HepG2 (cell line): ENCODE measurements at regions not wholly inside any gene's neighbourhood (a gene's known extent, or its start where the extent isn't known, plus 50 kb on each side); places are given as distances from the start of the nearest gene placed in this dataset.

Experiments used
- ATAC-seq: fragments of 200-7000 bp; cut with Tn5 transposase; 3 replicates; pipeline ENCODE4 v1.9.1; 2020; ENCODE audit warnings: mild to moderate bottlenecking, moderate library complexity
- BruUV-seq: library from RNA; stranded (reverse); fragments of 400-500 nt; replicated peaks from 2 replicates; lab custom pipeline; 2021; lab: Mats Ljungman, UMichigan
- CTCF ChIA-PET: fragments of 300-600 bp; formaldehyde crosslinking; extraction: SDS; loops from one replicate; lab custom pipeline; 2021; ENCODE audit warnings: low total read pairs, inconsistent platforms, low intra/inter-chr PET ratio; lab: Yijun Ruan, JAX
- POLR2A ChIA-PET: fragments of 350-600 bp; sonication (Branson Sonifier 250); formaldehyde crosslinking; loops from one replicate; lab custom pipeline; 2020; ENCODE audit warnings: antibody characterized with exemption, inconsistent platforms; lab: Yijun Ruan, JAX
- DNase-seq: peaks from one replicate; pipeline ENCODE4 v3.0.0-alpha.2; 2015; ENCODE audit warnings: low spot score
- FAIRE-seq: peaks from 3 replicates; lab custom pipeline; 2011; peaks lifted over from hg19 to GRCh38; lab: Jason Lieb, UNC
- H2AFZ ChIP-seq: one replicate; pipeline ENCODE4 v1.6.1; 2011; ENCODE audit warnings: low read length, inconsistent platforms
- H3K27ac ChIP-seq: fragments of 300-600 bp; 3 replicates; pipeline ENCODE4 v1.8.0; 2011; ENCODE audit warnings: mixed run types, mild to moderate bottlenecking, mixed read lengths, low read length, inconsistent platforms; ENCODE audit not compliant: insufficient read depth; ENCODE audit errors: extremely low read length
- H3K27me3 ChIP-seq, 2 experiments: fragments of 200-600 bp in 1 of 2; 2 replicates in 1 of 2; 3 replicates in 1 of 2; pipeline versions ENCODE4 v1.6.0 to v1.8.0; 2011; ENCODE audit warnings: low read length in 2 of 2, mild to moderate bottlenecking in 2 of 2, moderate library complexity in 2 of 2, inconsistent platforms in 1 of 2; ENCODE audit not compliant: insufficient read depth in 2 of 2, control insufficient read depth in 1 of 2
- H3K36me3 ChIP-seq, 2 experiments: fragments of 200-600 bp in 1 of 2; replicated peaks in 1 of 2; 2 replicates in 1 of 2; 3 replicates in 1 of 2; pipeline versions ENCODE4 v1.5.1 to v1.8.0; 2011; ENCODE audit warnings: low read length in 2 of 2, inconsistent platforms in 1 of 2; ENCODE audit not compliant: insufficient read depth in 2 of 2, control insufficient read depth in 1 of 2
- H3K4me1 ChIP-seq: 2 replicates; pipeline ENCODE4 v1.5.1; 2012; ENCODE audit warnings: low read length, inconsistent platforms; ENCODE audit not compliant: insufficient read depth
- H3K4me2 ChIP-seq: 2 replicates; pipeline ENCODE4 v1.6.0; 2011; ENCODE audit warnings: low read depth, low read length, inconsistent platforms
- H3K4me3 ChIP-seq, 3 experiments: fragments of 200-600 bp in 1 of 3; sonication (generic), shearing (Covaris generic) in 1 of 3; replicated peaks in 1 of 3; 2 replicates each; pipeline ENCODE4 v1.5.1; 2011 to 2016; ENCODE audit warnings: low read length in 3 of 3, inconsistent platforms in 2 of 3, low read depth in 2 of 3, mild to moderate bottlenecking in 2 of 3, control low read depth in 1 of 3, mixed read lengths in 1 of 3; ENCODE audit not compliant: insufficient read depth in 1 of 3
- H3K79me2 ChIP-seq: one replicate; pipeline ENCODE4 v1.6.1; 2011; ENCODE audit warnings: low read length, inconsistent platforms; ENCODE audit not compliant: insufficient read depth
- H3K9ac ChIP-seq: 2 replicates; pipeline ENCODE4 v1.6.0; 2011; ENCODE audit warnings: mild to moderate bottlenecking, low read depth, low read length, inconsistent platforms; ENCODE audit not compliant: insufficient read depth
- H3K9me3 ChIP-seq: 2 replicates; pipeline ENCODE4 v1.5.1; 2012; ENCODE audit warnings: mild to moderate bottlenecking, low read length
- H4K20me1 ChIP-seq: 2 replicates; pipeline ENCODE4 v1.6.0; 2011; ENCODE audit warnings: inconsistent platforms, mild to moderate bottlenecking, low read length, moderate library complexity; ENCODE audit not compliant: insufficient read depth
- HNF4A ChIP-seq: sonication (generic); formaldehyde crosslinking; IDR thresholded peaks from 2 replicates; pipeline ENCODE4 v1.4.0; 2020; ENCODE audit warnings: missing genetic modification reagents
- KAT2B ChIP-seq: fragments of 150-350 bp; IDR thresholded peaks from 2 replicates; pipeline ENCODE4 v1.6.1; 2014; ENCODE audit warnings: low read depth, low read length, borderline replicate concordance
- LRRFIP1 ChIP-seq: sonication (generic); formaldehyde crosslinking; conservative IDR thresholded peaks from 2 replicates; pipeline ENCODE4 v1.4.0; 2020; ENCODE audit warnings: missing genetic modification reagents
- MTA1 ChIP-seq: sonication (generic); formaldehyde crosslinking; IDR thresholded peaks from 2 replicates; pipeline ENCODE4 v1.4.0; 2020; ENCODE audit warnings: missing genetic modification reagents, mild to moderate bottlenecking, borderline replicate concordance
- PCBP2 ChIP-seq: fragments of 200-400 bp; formaldehyde crosslinking; optimal IDR thresholded peaks from 2 replicates; pipeline ENCODE3; 2018; ENCODE audit warnings: low read length, low read depth; ENCODE audit not compliant: poor library complexity, severe bottlenecking
- SOX13 ChIP-seq, 3 experiments: fragments of 450-650 bp in 1 of 3; sonication (generic) in 1 of 3; formaldehyde crosslinking in 1 of 3; IDR thresholded peaks in 2 of 3; conservative IDR thresholded peaks in 1 of 3; 2 replicates each; pipeline versions ENCODE4 v1.5.0 to v1.6.1; 2016 to 2020; ENCODE audit warnings: antibody characterized with exemption in 1 of 3, mild to moderate bottlenecking in 1 of 3, missing compliant biosample characterization in 1 of 3, missing genetic modification reagents in 1 of 3, moderate library complexity in 1 of 3
- WGBS: methylation state at CpG from one replicate; pipeline ENCODE4 v1.1.6; 2017; ENCODE audit warnings: low lambda C conversion rate; 5-methylcytosine and 5-hydroxymethylcytosine counted together
- in situ Hi-C: cut with HindIII; loops from 2 replicates; pipeline ENCODE4 v1.10.0; 2017; ENCODE audit warnings: low pct_unique_long_range_greater_than_20kb; ENCODE audit not compliant: extremely low pct_ligation_motif_present
- intact Hi-C: fragments of 100-400 bp; cut with micrococcal nuclease; formaldehyde crosslinking; loops from one replicate; pipeline ENCODE4 v1.10.0; 2022; ENCODE audit not compliant: unreplicated experiment
- TF ChIP-seq, protein P1 (sequence below): IDR thresholded peaks from 2 replicates; pipeline ENCODE4 v1.6.1; 2012; ENCODE audit warnings: low read length, improper control_type of control experiment
- TF ChIP-seq, protein P2 (sequence below): IDR thresholded peaks from 2 replicates; pipeline ENCODE4 v1.6.1; 2012; ENCODE audit warnings: inconsistent platforms

DNA sequence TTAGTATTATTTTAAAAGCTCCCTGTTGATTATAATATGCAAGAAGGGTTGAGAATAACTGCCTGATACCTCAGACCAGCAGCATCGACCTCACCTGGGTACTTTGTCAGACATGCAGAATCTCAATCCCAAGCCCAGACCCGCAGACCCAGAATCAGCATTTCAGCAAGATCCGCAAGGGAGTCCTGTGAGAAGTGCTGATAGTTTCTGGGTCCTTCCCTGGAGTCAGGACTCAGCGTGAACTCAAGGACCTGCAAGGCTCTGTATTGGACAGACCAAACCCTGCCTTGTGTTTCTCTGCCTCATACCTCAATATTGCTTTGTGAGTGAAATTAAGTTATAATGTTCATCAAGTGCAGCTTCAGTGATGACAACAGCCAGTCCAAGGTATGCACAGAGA is 149.5 kb upstream of the NPY start (continued):
- TF ChIP-seq PCBP2 = no peak
- no peak for TF ChIP-seq MTA1
- no peak for TF ChIP-seq KAT2B
- TF ChIP-seq LRRFIP1 (CRISPR knock-in tag) = no peak
- TF ChIP-seq, protein P1, sequence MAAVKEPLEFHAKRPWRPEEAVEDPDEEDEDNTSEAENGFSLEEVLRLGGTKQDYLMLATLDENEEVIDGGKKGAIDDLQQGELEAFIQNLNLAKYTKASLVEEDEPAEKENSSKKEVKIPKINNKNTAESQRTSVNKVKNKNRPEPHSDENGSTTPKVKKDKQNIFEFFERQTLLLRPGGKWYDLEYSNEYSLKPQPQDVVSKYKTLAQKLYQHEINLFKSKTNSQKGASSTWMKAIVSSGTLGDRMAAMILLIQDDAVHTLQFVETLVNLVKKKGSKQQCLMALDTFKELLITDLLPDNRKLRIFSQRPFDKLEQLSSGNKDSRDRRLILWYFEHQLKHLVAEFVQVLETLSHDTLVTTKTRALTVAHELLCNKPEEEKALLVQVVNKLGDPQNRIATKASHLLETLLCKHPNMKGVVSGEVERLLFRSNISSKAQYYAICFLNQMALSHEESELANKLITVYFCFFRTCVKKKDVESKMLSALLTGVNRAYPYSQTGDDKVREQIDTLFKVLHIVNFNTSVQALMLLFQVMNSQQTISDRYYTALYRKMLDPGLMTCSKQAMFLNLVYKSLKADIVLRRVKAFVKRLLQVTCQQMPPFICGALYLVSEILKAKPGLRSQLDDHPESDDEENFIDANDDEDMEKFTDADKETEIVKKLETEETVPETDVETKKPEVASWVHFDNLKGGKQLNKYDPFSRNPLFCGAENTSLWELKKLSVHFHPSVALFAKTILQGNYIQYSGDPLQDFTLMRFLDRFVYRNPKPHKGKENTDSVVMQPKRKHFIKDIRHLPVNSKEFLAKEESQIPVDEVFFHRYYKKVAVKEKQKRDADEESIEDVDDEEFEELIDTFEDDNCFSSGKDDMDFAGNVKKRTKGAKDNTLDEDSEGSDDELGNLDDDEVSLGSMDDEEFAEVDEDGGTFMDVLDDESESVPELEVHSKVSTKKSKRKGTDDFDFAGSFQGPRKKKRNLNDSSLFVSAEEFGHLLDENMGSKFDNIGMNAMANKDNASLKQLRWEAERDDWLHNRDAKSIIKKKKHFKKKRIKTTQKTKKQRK = no peak
- TF ChIP-seq, all 625 proteins: peak for 0

DNA sequence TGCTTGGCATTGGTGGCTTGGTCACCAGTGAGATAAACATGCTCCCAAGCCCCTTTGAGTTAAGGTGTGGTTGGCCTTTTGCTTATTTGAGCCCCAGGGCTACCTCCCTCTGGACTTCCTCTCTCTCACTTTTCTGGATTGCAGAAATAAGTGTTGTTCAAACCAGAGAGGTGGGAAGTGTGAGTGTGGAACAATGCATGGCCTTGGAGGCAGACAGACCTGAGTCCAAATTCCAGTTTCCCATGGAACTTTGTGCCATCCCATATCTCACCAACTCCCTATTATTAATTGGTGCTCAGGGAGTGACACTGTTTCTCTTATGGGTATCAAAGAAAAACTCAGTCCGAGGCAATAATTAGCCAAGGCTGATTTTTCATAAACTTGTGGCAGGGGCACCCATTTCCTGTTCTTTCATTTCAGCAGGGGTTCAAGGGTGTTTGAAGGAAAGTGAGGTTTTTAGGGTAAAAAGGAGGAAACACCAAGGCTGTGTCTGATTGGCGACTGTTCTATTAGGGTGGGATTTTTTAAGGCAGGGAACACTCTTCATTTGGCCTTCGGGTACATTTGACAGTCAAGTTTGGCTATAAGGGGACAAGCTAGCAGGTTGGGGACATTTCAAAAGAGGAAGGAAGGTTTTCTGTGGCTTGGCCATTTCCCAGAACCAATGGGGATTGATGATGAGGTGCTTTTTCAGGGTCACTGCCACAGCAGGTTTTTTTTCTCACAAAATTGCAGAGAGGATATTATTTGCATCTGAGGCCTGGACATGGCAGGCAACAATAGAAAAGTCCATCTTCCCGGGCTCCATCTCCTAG is 148.8 kb upstream of the NPY start:
- Histone ChIP-seq H3K36me3 (no peaks in the 10 kb centered on the region), H3K9ac (no peak overlapping the region), H3K9me3 (no peaks in the 10 kb centered on the region), H4K20me1 (no peaks in the 10 kb centered on the region), H3K4me2 (no peak overlapping the region), H3K79me2 (no peaks in the 10 kb centered on the region), H3K4me1 (no peaks in the 10 kb centered on the region), H3K27ac (no peak overlapping the region)
- intact Hi-C loops = no loop called here
- no peak for ATAC-seq
- WGBS = 20% methylated on average over 4 of the region's 4 CpGs
- TF ChIP-seq HNF4A (CRISPR knock-in tag) = 0 out of 2 replicates have a peak, but pooled peaks have one; percentile 12
- TF ChIP-seq, protein P2, sequence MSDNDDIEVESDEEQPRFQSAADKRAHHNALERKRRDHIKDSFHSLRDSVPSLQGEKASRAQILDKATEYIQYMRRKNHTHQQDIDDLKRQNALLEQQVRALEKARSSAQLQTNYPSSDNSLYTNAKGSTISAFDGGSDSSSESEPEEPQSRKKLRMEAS = no peak
- no peak for TF ChIP-seq SOX13 (IDR thresholded peaks at IDR 0.05)
- TF ChIP-seq SOX13 (CRISPR knock-in tag; conservative IDR thresholded peaks at IDR 0.05 in 1 of 2, IDR thresholded peaks at IDR 0.05 in 1 of 2) = peak in 1 of 2 experiments; percentile 15; a peak in 1 of 4 replicates
- TF ChIP-seq, all 625 proteins: peak for 2
- FAIRE-seq (no peak), DNase-seq (no peak)
- no peak overlapping the region for H2AFZ ChIP-seq
- CTCF ChIA-PET = no interaction called here
- no peak overlapping the region for H3K4me3 ChIP-seq
- in situ Hi-C loops = no loop called here
- no peaks in the 10 kb centered on the region for H3K27me3 ChIP-seq
- POLR2A ChIA-PET = no interaction called here
- no TSS peak for BruUV-seq
